HG03575 (cell line): ENCODE measurements at regions not wholly inside any gene's neighbourhood (a gene's known extent, or its start where the extent isn't known, plus 50 kb on each side); places are given as distances from the start of the nearest gene placed in this dataset.
"Not testable (repeated sequence)": the region's sequence is repeated elsewhere in the genome, so short reads cannot be mapped to it uniquely, and the experiment has no call there.

Experiments used
- ATAC-seq: cut with Tn5 transposase; IDR thresholded peaks from one replicate; pipeline ENCODE4 v1.9.1; 2021; ENCODE audit not compliant: unreplicated experiment, insufficient number of reproducible peaks, low FRiP score; ENCODE audit errors: extremely low read depth

DNA sequence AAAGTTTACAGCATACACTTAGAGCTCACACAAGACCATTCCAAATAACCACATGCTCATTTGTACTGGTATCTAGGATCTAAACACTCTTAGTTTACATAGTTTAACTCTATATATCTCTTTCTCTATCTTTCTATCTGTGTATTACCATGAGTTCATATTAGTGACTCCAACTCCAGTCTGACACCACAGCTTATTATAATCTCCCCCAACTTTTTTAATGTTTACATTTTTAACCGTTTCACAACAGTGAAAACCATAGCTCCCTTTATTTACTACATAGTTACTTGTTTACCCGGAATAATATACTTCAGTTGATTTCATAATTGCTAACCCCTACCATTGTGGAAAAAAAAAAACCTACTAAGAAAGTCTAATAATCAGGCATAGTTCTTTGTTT is 362.4 kb upstream of the RGS17 start:
- ATAC-seq = no peak

DNA sequence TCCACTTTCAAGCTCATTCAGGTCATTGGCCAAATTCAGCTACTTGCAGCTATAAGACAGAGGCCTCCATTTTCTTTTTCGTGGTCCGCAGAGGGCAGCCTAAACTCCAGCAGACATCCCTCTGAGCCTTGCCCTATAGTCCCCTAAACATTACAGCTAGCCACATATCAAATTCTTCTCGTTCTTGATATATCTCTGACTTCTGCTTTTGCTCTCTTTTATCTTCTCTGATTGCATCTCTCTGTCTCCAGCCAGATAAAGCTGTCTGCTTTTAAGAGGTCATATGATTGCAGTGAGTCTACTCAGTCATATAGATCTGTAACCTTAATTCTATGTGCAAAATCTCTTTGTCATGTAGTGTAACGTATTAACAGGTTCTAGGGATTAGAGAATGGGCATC is 358.4 kb upstream of the RGS17 start:
- ATAC-seq = no peak

DNA sequence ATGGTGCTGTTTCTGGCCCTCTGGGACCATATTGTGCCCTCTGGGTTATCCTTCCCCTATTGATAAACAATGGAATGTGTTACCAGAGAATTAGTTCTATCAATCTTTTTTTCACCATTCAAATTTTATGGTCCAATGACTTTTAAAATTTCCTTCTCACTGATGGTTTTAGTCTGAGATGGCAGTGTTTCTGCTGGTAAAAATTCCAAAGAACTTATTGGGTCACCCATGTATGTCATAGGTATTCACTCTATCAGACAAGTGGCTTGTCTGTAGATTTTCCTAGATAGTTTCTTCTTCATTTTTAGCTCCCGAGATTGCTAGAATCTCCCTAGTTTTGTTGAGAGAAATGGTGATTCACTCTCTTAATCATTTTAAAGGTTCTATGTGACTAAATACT is 357.2 kb upstream of the RGS17 start:
- no peak for ATAC-seq

DNA sequence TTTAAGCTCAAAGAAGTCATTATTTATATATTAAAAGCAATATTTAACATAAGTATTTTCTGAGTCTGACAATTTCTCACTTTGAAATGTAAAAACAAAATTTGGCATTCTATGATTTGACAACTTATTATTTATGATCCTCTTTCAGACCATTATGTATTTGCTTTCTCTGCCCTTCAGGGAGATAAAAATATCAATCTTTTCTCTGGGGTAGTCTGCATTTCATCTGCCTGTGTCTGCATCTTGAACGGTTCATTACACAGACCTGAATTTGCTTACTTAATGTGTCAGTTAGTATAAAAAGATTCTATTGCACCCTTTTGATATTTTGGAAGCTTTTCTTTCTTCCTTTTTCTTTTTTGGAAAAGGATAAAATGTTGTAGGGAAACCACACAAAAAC is 354.0 kb upstream of the RGS17 start:
- no peak for ATAC-seq

DNA sequence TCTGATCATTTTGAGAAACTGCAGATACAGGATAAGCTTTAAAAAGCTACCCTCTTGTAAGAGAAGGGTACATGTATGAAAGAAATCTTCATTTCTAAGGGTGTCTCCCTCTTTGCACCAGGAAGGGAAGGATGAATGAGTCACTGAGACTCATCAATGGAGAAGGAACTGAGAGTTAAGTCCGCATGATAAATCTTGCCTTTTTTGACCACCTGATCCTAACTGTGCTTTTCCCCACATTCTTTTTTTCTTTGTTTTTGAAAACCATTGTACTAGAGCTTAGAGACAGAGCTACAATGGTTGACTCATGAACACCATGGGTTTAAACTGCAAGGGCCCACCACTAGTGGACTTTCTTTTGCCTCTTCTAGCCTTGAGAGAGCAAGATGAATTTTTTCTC is 353.0 kb upstream of the RGS17 start:
- no peak for ATAC-seq

DNA sequence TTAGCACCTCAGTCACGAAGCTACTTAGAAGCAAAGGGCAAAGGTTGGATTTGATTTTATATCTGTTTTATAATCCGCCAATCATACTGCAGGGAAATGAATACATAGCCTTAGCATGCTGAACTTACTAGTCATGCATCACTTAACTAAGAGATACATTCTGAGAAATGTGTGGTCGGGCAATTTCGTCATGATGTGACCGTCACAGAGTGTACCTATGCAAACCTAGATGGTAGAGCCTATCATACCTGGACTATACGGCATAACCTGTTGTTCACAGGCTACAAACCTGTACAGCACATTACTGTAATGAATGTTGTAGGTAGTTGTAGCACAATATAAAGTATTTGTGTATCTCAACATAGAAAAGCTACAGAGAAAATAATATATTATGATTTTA is 345.2 kb upstream of the RGS17 start:
- ATAC-seq = no peak

DNA sequence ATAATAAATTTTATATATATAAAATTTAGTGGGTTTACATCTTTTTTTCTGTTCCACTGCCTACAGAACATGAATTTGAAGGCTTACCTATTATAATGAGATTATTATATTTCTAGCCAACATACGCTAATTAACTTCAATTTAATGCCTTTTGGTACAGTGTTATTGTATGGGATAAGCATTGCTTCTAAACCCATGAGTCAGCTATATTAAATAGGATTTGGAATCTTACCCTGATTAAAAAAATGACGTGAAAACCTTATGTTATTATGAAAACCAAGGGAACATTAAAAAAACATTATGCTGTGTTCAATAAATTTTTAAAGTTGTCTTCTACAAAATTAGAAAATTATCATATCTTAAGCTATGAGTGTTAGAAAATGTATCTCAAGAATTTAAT is 334.0 kb upstream of the RGS17 start:
- ATAC-seq = no peak

DNA sequence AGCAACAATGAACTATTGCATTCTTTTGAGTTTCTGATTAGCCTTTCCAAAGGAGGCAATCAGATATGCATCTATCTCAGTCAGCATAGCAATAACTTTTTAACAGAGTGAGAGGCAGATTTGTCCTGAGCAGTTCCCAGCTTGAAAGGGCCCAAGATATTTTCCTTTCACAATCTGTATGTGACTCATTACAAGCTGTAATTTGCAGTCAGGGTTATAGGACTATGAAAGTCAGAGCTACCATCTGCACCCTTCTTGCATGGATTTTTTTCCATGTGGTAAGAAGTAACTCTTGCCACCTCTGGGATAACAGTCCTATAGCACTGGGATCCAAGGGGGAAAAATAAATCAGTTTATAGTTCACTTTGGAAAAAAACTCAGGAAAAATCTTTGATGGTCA is 318.2 kb upstream of the RGS17 start:
- ATAC-seq = no peak

DNA sequence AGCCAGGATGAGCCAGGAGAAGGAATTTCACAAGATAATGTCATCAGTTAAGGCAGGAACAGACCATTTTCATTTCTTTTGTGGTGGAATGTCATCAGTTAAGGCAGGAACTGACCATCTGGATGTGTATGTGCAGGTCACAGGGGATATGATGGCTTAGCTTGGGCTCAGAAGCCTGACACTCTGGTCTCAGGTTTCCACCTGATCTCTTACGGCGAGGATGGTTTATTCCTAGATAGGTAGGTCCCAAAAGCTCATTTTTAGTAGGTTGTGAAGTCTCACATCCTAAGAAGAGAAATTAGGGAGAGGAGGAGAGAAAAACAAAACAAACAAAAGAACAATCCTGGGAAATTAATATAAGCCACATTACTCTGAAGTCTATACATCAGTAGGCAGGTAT is 311.7 kb upstream of the RGS17 start:
- ATAC-seq = not testable (repeated sequence)

DNA sequence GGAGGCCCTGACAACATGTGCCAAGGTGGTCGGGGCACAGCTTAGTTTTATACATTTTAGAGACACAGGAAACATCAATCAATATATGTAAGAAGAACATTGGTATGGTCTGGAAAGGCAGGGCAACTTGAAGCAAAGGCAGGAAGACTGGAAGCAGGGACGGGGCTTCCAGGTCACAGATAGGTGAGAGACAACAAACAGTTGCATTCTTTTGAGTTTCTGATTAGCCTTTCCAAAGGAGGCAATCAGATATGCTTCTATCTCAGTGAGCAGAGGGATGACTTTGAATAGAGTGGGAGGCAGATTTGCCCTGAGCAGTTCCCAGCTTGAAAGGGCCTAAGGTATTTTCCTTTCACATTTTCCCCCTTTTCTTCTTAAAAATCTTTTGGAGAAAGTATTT is 311.0 kb upstream of the RGS17 start:
- no peak for ATAC-seq

DNA sequence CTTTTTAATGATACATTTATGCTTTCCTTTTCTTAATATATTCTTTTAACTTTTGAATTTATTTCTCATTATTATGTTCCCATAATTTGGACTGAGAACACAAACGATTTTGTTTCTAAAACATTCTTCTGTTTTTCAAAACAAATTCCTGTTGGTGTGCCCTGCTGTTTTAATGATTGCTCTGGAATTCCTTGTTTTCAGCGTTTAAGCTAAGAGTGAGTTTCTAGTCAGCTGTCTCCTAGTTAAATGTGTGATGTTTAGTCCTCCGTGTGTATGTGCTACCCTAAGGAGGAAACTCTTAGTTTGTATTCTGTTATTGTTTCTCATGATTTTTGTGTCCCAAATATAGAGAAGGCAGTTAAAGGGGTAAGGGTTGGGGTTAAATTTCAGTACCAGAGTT is 306.1 kb upstream of the RGS17 start:
- ATAC-seq = no peak

DNA sequence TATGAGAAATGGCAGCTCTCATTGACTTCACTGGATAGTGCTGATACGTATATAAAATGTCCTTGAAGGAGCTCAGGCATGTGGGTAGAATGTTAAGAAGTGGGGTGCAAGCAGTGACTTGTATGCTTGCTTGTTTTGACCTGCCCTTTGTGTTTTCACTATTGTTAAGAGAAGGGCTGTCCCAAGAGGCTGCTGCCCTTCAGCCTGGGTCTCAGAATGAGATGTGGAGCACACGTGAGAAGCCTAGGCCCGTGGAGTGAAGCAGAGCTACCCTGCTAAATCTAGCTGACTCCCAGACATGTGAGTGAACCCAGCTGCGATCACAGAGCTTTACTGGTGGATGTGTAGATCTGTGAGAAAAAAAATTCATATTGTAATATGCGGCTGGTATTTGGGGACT is 305.3 kb upstream of the RGS17 start:
- ATAC-seq = no peak

DNA sequence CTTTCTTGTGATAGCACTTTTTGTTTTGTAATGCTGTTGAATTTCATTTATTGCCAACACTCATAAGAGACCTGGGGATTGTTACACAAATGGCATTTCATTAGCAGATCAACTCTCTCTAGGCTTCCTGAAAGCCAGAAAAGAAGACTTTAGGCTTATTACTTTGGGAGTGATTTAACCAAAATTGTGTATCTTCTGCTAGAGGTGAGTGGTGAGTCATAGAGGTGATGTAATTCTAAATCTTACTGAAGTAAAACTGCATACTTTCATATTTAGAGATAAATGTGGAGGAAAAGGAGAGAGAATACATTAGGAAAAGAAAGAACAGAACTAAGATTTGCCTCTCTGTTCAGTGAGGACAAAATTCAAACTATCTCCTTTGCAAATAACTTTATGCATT is 304.7 kb upstream of the RGS17 start:
- no peak for ATAC-seq

DNA sequence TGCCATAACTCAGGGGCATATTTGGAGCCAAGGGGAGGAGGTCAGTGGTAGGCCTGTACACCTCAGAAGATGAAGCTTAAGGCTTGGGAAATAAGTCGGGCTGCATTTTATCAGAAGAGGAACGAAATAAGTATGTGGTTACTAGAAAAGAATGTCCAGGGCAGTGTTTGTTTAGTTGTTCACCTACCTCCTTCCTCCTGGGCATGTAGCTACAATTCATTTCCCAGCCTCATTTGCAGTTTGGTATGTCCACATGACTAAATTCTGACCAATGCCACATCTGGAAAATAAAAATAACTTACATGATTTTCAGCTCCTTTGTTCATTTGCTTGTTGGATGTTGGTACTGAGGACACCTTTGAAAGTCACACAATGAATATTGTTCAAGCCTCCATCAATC is 294.5 kb upstream of the RGS17 start:
- ATAC-seq = no peak

DNA sequence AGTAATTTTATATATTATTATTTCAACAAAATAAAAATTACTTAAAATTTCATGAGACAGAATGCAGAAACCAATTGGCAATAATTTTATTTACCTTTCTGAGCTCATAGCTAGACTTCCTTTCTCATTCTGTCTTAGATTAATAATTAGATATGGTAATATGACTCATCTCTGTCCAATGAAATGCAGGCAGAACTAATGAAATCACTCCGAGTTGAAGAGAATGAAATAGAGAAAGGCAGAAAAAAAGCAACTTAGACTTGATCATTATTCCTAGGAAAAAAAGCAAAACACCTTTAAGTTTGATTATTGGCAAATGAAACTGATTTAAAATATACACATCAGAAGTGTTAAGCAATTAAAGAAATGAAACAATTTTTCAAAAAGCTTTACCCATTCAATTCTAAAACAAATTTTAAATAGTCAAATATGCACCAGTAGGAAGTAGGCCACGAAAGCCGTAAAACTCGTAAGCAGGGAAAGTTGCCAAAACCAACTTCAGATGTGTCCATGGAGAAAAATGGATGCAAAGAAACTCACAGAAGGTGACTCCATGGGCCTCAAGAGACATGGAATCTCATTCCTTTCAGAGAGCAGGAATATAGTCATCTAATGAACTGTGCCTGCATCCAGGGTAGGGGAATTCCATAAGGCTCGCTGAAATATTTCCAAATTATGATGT is 293.8 kb upstream of the RGS17 start:
- no peak for ATAC-seq

DNA sequence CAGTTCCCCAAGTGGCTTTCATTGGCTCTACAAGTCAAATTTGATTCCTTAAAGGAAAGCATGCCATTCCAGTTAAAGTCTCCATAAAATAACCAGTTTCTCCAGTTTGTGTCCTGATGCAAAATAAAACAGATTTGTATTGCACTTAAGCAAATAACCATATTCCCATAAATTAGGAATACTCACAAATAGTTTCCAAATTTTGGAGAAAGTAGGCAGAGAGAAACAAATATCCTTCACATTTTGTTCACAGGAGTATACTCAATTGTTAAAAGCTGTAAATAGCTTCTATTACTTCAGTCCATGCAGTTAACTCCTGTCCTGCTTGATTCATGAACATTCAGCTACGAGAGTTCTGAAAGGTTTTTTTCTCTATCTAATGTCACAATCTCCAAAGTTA is 281.4 kb upstream of the RGS17 start:
- ATAC-seq = no peak

DNA sequence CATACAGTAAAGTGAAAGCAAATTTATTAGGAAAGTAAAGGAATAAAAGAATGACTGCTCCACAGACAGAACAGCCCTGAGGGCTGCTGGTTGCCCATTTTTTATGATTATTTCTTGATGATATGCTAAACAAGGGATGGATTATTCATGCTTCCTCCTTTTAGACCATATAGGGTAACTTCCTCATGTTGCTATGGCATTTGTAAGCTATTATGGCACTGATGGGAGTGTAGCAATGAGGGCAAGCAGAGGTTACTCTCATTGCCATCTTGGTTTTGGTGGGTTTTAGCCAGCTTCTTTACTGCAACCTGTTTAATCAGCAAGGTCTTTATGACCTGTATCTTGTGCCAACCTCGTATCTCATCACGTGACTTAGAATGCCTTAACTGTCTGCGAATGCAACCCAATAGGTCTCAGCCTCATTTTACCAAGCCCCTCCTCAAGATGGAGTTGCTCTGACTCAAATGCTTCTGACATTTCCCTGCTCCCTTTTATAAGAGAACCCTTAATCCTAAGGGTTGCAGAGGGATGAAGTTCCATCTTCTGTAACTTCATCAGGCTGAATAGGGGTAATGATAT is 280.1 kb upstream of the RGS17 start:
- ATAC-seq = no peak

DNA sequence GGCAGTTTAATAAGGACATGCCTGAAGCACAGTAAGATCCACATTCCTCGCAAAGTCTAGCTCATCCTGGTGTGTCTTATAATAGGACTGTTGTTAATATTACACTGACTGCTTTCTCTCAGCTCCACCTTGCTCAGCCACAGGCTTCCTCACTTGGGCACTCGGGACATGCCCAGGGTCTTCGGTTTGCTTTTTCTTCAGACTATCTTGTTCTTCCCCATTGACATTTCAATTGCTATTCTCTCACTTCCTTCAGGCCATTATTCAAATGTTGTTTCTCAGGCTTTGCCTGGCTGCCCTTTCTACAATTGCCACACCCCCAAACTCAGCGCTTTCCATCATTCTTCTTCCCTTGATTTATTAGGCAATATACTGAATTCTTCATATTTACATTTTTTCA is 274.8 kb upstream of the RGS17 start:
- no peak for ATAC-seq

DNA sequence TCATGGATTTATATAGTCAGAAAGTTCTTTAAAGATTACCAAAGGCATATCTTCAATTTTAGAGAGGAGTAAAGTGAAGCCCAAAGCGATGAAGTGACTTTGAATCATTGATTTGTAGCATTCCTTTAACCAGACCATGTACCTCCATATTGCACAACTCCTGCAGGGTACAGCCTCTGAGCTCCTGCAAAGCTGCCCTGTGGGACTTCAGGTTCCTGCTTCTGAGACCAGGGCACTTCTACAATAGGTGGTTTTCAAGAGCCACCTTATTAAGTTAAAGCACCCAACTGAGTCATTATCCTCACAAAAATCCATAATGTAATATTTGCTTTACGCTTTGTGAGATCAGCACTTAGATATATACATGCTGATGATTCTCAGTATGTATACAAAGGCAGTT is 270.7 kb upstream of the RGS17 start:
- no peak for ATAC-seq

DNA sequence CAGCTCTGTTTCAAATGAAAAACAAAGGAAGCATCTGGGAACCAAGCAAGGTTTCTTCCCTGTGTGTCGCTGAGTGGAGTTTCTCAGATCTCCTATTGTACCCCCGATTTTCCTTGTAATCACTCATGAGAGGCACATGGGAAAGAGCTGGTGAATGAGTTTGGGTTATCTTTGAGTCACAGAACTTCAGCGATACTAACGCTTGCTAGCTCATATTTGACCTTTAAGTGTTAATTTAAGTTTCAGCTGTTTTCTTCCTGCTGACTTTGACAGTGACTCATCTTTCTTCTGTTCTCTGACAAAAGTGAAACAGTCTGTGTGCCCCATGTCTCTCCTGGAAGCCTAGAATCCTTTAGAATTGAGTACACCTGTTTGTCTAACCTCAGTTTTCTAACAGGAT is 261.1 kb upstream of the RGS17 start:
- ATAC-seq = no peak

DNA sequence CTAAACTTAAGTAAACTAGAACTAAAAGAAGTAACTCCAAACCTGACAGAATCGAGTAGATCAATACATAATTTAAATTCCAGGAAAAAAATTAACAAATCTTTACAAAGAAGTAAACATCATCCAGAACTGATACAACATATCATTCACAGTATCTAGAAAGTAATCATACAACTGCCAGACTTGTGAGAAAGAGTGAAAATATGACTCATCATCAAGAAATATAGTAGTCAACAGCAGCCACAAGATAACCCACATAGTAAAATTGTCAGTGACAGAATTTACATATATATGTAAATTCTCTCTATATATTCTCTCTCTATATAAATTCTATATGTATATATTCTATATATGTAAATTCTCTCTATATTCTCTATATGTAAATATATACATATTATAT is 242.8 kb upstream of the RGS17 start:
- no peak for ATAC-seq
